Activated B cell treated with CpG ODN at 0.5 μM for 24 hours (primary cell): ENCODE measurements at regions not wholly inside any gene's neighbourhood (a gene's known extent, or its start where the extent isn't known, plus 50 kb on each side); places are given as distances from the start of the nearest gene placed in this dataset.

Experiments used
- ATAC-seq: fragments of 200-7000 bp; cut with Tn5 transposase; one replicate; pipeline ENCODE4 v1.10.0; 2021; ENCODE audit warnings: low read depth, mild to moderate bottlenecking, moderate library complexity
- CTCF ChIA-PET: fragments of 350-600 bp; sonication (Branson Sonifier 250); formaldehyde crosslinking; loops from one replicate; lab custom pipeline; 2021; ENCODE audit warnings: antibody characterized with exemption; lab: Charles Lee
- POLR2A ChIA-PET: fragments of 350-600 bp; sonication (Branson Sonifier 250); formaldehyde crosslinking; loops from one replicate; lab custom pipeline; 2021; ENCODE audit warnings: antibody characterized with exemption; lab: Charles Lee
- DNase-seq: peaks from one replicate; pipeline ENCODE4 v3.0.0; 2022
- H3K27ac Mint-ChIP-seq: one replicate; pipeline ENCODE4 v1.8.0; 2020; ENCODE audit warnings: mixed read lengths
- H3K27me3 Mint-ChIP-seq: one replicate; pipeline ENCODE4 v1.8.0; 2021; ENCODE audit warnings: mixed read lengths
- H3K36me3 Mint-ChIP-seq: one replicate; pipeline ENCODE4 v1.8.0; 2021; ENCODE audit warnings: low read depth, mixed read lengths
- H3K4me1 Mint-ChIP-seq: one replicate; pipeline ENCODE4 v1.8.0; 2021; ENCODE audit warnings: mixed read lengths
- H3K4me3 Mint-ChIP-seq: one replicate; pipeline ENCODE4 v1.8.0; 2020; ENCODE audit warnings: mild to moderate bottlenecking, mixed read lengths
- H3K9me3 Mint-ChIP-seq: one replicate; pipeline ENCODE4 v1.8.0; 2020; ENCODE audit warnings: mixed read lengths
- intact Hi-C: fragments of 100-400 bp; cut with micrococcal nuclease; formaldehyde crosslinking; loops from one replicate; pipeline ENCODE4 v1.15.1; 2024
- TF ChIP-seq, protein P1 (sequence below): fragments of 200-600 bp; IDR thresholded peaks from one replicate; pipeline ENCODE4 v1.8.0; 2022; ENCODE audit warnings: antibody characterized with exemption, mild to moderate bottlenecking

DNA sequence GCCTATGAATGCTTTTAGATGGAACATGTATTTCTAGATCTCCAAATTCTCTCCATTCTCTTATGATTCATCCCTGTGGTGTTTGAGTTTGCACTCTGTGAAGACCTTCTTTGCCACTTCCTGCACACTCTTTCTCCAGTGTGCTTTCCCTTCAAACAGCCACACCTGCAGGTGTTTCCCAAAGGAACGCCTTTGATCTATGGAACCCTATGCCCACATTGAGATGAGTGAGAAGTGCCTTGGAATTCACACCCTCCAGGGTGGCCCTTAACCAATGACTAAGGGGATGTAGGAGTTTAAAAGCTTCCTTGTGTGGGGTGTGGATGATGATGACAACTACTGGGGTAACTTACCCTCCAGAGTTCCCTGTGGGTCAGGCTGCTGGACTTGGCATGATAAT is 570.1 kb downstream of the DHX35 start:
- CTCF ChIA-PET = no interaction called here
- DNase-seq (no peak), ATAC-seq (no peak)
- Mint-ChIP-seq H3K4me1 (no peaks in the 10 kb centered on the region), H3K4me3 (no peak overlapping the region), H3K9me3 (no peaks in the 10 kb centered on the region), H3K27ac (no peak overlapping the region), H3K36me3 (no peaks in the 10 kb centered on the region), H3K27me3 (no peaks in the 10 kb centered on the region)
- POLR2A ChIA-PET = no interaction called here
- TF ChIP-seq, protein P1, sequence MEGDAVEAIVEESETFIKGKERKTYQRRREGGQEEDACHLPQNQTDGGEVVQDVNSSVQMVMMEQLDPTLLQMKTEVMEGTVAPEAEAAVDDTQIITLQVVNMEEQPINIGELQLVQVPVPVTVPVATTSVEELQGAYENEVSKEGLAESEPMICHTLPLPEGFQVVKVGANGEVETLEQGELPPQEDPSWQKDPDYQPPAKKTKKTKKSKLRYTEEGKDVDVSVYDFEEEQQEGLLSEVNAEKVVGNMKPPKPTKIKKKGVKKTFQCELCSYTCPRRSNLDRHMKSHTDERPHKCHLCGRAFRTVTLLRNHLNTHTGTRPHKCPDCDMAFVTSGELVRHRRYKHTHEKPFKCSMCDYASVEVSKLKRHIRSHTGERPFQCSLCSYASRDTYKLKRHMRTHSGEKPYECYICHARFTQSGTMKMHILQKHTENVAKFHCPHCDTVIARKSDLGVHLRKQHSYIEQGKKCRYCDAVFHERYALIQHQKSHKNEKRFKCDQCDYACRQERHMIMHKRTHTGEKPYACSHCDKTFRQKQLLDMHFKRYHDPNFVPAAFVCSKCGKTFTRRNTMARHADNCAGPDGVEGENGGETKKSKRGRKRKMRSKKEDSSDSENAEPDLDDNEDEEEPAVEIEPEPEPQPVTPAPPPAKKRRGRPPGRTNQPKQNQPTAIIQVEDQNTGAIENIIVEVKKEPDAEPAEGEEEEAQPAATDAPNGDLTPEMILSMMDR = no peak
- intact Hi-C loops = no loop called here

DNA sequence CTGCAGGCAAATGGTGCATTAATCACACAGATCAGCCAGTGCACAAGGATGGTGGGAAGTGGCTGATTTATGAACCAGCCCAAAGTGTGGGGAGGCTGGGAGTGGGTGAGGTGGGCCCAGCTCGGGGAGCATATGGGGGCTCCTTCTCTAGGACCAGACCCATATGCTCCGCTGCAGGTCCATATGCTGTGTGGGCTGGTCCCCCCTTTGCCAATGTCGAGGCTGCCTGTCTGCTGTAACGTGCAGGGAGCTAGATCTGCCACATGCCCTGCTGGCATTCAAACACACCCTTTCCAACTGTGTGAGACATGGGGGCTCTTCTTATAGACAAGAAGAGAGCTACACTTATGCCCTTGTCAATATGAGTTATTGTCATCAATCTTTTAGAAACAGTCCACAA is 566.3 kb downstream of the DHX35 start:
- Mint-ChIP-seq H3K4me1 (peaks cover 3% of the 10 kb centered on the region), H3K27ac (no peak overlapping the region), H3K27me3 (no peaks in the 10 kb centered on the region), H3K4me3 (no peak overlapping the region), H3K9me3 (no peaks in the 10 kb centered on the region), H3K36me3 (no peaks in the 10 kb centered on the region)
- DNase-seq = no peak
- ChIA-PET CTCF (no interaction called here), POLR2A (no interaction called here)
- no peak for ATAC-seq
- TF ChIP-seq, protein P1 = no peak
- intact Hi-C loops = no loop called here

DNA sequence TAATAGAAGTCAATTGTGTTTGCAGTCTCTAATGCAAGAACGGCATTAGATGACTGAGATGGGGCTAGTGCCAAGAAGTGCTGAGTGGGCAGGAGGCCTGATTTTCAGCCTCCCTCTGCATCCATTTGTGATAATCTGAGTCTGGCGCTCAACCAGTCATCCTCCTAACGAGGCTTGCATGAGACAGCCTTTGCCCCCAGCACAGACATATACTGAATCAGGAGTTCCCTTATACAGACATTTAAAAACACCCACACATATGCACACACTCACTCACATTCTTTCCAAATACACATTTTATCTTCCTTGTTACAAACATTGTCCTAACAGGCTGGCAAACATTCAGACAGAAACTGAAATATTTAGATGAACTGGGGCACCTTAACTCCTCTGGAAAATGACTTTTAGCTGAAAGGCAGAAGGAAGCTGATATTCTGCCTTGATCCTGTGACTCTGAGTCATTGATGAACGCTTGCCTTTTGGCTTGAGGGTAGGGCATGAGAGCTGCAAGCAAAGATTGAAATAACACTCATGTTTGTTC is 562.3 kb downstream of the DHX35 start:
- ATAC-seq = no peak
- POLR2A ChIA-PET = no interaction called here
- peaks cover 3% of the 10 kb centered on the region for H3K4me1 Mint-ChIP-seq
- TF ChIP-seq, protein P1 = no peak
- no peaks in the 10 kb centered on the region for H3K27me3 Mint-ChIP-seq
- no peak overlapping the region for H3K27ac Mint-ChIP-seq
- no peak overlapping the region for H3K4me3 Mint-ChIP-seq
- intact Hi-C loops = no loop called here
- H3K36me3 Mint-ChIP-seq = no peaks in the 10 kb centered on the region
- no peak for DNase-seq
- CTCF ChIA-PET = no interaction called here
- H3K9me3 Mint-ChIP-seq = no peaks in the 10 kb centered on the region

DNA sequence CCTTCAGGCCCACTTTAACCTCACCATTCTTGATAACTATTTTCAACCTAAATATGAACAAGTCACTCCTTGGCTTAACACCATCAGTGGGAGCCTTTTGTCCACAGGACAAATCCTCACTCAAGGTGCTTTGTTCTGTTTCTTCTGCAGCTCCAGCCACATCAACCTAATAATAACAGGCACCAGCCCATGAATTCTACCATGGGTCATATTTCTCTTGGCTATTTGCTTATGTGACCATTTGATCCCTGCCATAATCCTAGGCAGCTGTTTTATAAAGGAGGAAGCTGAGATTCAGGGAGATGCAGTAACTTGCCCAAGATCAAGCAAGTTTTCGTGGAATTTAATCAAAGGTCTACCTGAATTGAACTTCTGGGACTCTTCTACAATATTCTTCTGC is 561.3 kb downstream of the DHX35 start:
- Mint-ChIP-seq H3K4me1 (peaks cover 3% of the 10 kb centered on the region), H3K36me3 (no peaks in the 10 kb centered on the region), H3K27me3 (no peaks in the 10 kb centered on the region), H3K4me3 (no peak overlapping the region), H3K9me3 (no peaks in the 10 kb centered on the region), H3K27ac (no peak overlapping the region)
- no peak for ATAC-seq
- DNase-seq = no peak
- CTCF ChIA-PET = no interaction called here
- intact Hi-C loops = no loop called here
- TF ChIP-seq, protein P1 = no peak
- POLR2A ChIA-PET = no interaction called here

DNA sequence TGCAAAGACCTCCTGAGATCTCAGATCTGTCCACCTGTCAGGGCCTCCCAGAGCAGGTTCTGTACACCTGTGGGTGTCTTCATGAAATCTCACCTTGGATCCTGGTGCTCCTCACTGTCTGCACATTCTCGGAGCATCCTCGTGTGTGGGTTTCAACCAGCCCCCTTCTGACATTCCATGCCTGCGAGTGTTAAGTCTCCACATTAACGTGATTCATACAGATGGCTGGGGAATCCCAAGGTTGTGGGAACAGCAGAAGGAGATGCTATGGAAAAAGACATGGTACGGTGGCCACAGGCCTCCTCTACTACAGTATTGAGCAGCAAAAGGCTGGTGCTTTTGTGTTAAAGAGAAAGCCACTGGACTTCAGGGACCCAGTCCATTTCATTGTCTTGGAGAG is 556.5 kb downstream of the DHX35 start:
- Mint-ChIP-seq H3K9me3 (no peaks in the 10 kb centered on the region), H3K27me3 (no peaks in the 10 kb centered on the region), H3K4me1 (peaks cover 14% of the 10 kb centered on the region), H3K36me3 (no peaks in the 10 kb centered on the region), H3K4me3 (no peak overlapping the region), H3K27ac (no peak overlapping the region)
- CTCF ChIA-PET = no interaction called here
- intact Hi-C loops = no loop called here
- POLR2A ChIA-PET = no interaction called here
- ATAC-seq (no peak), DNase-seq (no peak)
- TF ChIP-seq, protein P1 = no peak
